CD8-positive, alpha-beta memory T cell (primary cell): ENCODE measurements at regions not wholly inside any gene's neighbourhood (a gene's known extent, or its start where the extent isn't known, plus 50 kb on each side); places are given as distances from the start of the nearest gene placed in this dataset.
"Not testable (repeated sequence)": the region's sequence is repeated elsewhere in the genome, so short reads cannot be mapped to it uniquely, and the experiment has no call there.

Source experiments
- CTCF ChIA-PET: fragments of 350-600 bp; sonication (Branson Sonifier 250); formaldehyde crosslinking; loops from one replicate; lab custom pipeline; 2021; ENCODE audit warnings: antibody characterized with exemption; lab: Charles Lee
- POLR2A ChIA-PET: fragments of 350-600 bp; sonication (Branson Sonifier 250); formaldehyde crosslinking; loops from one replicate; lab custom pipeline; 2021; ENCODE audit warnings: antibody characterized with exemption; lab: Charles Lee
- DNase-seq, 5 donors: peaks; one replicate each; pipeline versions ENCODE4 v3.0.0 to v3.0.0-alpha.2; 2020 to 2022; ENCODE audit warnings: mixed read lengths in 1 of 5
- H3K27ac ChIP-seq: one replicate; pipeline ENCODE4 v1.7.0; 2013; ENCODE audit warnings: low read depth, mild to moderate bottlenecking, low read length, moderate library complexity
- H3K27me3 ChIP-seq: 2 replicates; pipeline ENCODE4 v1.7.0; 2013; ENCODE audit warnings: low read length, mild to moderate bottlenecking; ENCODE audit not compliant: insufficient read depth, poor library complexity, severe bottlenecking
- H3K36me3 ChIP-seq: 2 replicates; pipeline ENCODE4 v1.7.0; 2013; ENCODE audit warnings: mild to moderate bottlenecking, low read length, moderate library complexity; ENCODE audit not compliant: insufficient read depth
- H3K4me1 ChIP-seq: 2 replicates; pipeline ENCODE4 v1.7.0; 2013; ENCODE audit warnings: mild to moderate bottlenecking, low read length, moderate library complexity; ENCODE audit not compliant: insufficient read depth
- H3K4me3 ChIP-seq: 2 replicates; pipeline ENCODE4 v1.7.0; 2013; ENCODE audit warnings: mild to moderate bottlenecking, low read length
- H3K9me3 ChIP-seq: 2 replicates; pipeline ENCODE4 v1.7.0; 2013; ENCODE audit warnings: mild to moderate bottlenecking, low read length
- H3K27ac Mint-ChIP-seq, 8 donors: one replicate each; pipeline ENCODE4 v1.8.0; 2020 to 2021; ENCODE audit warnings: mixed read lengths in 8 of 8, mild to moderate bottlenecking in 6 of 8, inconsistent platforms in 3 of 8, moderate library complexity in 3 of 8
- H3K27me3 Mint-ChIP-seq, 2 donors: one replicate each; pipeline ENCODE4 v1.8.0; 2020 to 2021; ENCODE audit warnings: mixed read lengths in 2 of 2, mild to moderate bottlenecking in 1 of 2, moderate library complexity in 1 of 2
- H3K36me3 Mint-ChIP-seq, 3 donors: one replicate each; pipeline ENCODE4 v1.8.0; 2020 to 2021; ENCODE audit warnings: mixed read lengths in 3 of 3, inconsistent platforms in 1 of 3, mild to moderate bottlenecking in 1 of 3
- H3K4me1 Mint-ChIP-seq, 3 donors: one replicate each; pipeline ENCODE4 v1.8.0; 2020 to 2021; ENCODE audit warnings: mixed read lengths in 3 of 3, inconsistent platforms in 1 of 3, mild to moderate bottlenecking in 1 of 3
- H3K4me3 Mint-ChIP-seq, 7 donors: one replicate each; pipeline ENCODE4 v1.8.0; 2020 to 2021; ENCODE audit warnings: mixed read lengths in 7 of 7, mild to moderate bottlenecking in 6 of 7, moderate library complexity in 4 of 7, inconsistent platforms in 2 of 7
- H3K9me3 Mint-ChIP-seq, 5 donors: one replicate each; pipeline ENCODE4 v1.8.0; 2020 to 2022; ENCODE audit warnings: mixed read lengths in 5 of 5, mild to moderate bottlenecking in 3 of 5, moderate library complexity in 2 of 5, inconsistent platforms in 1 of 5

DNA sequence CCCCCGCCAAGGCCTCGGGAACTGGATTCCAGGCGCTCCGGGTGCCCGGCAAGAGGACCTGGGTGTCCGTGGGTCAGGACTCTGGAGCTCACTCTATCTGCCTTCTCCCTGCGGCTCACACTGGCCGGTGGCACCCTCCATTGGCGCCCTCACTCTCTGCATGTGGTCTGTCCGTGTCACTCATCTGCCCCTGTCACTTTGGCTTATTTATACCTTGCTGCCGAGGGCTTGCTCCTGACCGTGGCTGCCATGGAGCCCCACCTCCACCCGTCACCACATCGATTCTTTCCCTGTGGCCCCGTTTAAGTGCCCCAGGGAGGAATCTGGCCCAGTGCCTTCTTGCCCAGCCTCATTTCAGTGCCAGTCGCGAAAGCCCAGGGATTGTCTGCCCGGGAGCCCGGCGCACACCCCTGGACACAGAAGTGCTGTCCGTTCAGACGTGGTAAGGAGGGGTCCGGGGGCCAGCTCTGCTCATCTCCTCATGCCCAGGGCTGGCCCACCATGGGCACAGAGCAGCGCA is 113.5 kb downstream of the NPIPB11 start:
- H3K4me1 ChIP-seq, DNase-seq, H3K9me3 Mint-ChIP-seq, H3K27me3 Mint-ChIP-seq, H3K36me3 ChIP-seq, H3K36me3 Mint-ChIP-seq, H3K9me3 ChIP-seq, H3K4me1 Mint-ChIP-seq, POLR2A ChIA-PET, H3K27ac ChIP-seq, H3K4me3 ChIP-seq, H3K27me3 ChIP-seq: not testable (repeated sequence)
- H3K4me3 Mint-ChIP-seq, result peak overlapping the region in 1 of 7 donors; percentile 56
- H3K27ac Mint-ChIP-seq, result peak overlapping the region in 1 of 8 donors; percentile 60
- CTCF ChIA-PET, result interaction anchor here (1.1 kb wide), 1 partner anchor 11 kb away, joined by 3 read pairs; no protein-coding TSS in a partner anchor

DNA sequence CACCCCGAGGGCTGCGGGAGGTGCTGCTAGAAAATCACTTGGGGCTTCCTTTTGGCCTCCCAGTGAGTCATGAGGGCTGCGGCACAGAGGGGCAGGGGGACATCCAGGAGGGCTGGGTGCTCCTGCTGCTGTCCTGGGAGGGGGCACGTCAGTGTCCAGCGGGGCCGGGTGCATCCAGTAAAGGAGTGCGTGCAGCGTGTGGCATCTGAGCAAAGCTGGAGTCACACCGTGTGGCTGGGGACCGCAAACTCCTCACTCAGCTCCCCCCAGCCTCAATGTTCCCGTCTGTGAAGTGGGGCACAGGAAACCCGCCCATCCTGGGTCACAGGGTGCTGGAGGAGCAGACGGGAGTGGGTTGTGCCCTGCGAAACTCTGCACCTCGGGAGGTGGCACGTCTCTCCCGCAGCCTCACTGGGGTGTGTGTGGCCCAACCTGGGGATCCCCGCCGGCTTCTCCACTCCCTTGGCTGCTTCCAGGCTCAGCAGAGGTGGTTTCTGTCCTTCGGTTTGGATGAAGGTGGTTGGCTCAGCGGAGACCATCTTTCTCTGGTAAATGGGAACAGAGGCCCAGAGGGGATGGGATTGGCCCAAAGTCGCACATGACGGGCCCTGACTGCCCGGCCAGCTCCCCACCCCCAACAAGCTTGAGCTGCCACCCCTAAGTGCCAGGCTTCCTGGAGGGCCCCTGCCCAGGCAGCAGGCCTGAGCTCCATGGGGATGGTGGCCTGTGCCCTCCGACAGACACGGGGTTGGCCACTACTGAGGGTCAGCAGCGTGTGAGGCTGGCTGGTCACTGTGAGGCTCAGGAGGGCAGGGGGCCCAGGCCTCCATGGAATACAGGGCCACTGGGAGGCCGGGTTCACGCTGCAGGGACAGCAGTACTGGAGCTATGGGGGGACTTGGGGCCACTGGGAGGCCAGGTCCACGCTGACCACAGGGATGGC is 114.9 kb downstream of the NPIPB11 start:
- H3K4me1 Mint-ChIP-seq, H3K9me3 Mint-ChIP-seq, H3K9me3 ChIP-seq, H3K36me3 ChIP-seq, H3K4me1 ChIP-seq, H3K27me3 Mint-ChIP-seq, CTCF ChIA-PET, H3K36me3 Mint-ChIP-seq, POLR2A ChIA-PET, H3K27me3 ChIP-seq, H3K27ac ChIP-seq, H3K4me3 ChIP-seq: not testable (repeated sequence)
- peak in 3 of 5 donors; percentile 30 to 47 (median 35) for DNase-seq
- peak overlapping the region in 3 of 7 donors; percentile 23 to 41 (median 40) for H3K4me3 Mint-ChIP-seq
- H3K27ac Mint-ChIP-seq, result peak overlapping the region in 4 of 8 donors; percentile 29 to 92 (median 56)

DNA sequence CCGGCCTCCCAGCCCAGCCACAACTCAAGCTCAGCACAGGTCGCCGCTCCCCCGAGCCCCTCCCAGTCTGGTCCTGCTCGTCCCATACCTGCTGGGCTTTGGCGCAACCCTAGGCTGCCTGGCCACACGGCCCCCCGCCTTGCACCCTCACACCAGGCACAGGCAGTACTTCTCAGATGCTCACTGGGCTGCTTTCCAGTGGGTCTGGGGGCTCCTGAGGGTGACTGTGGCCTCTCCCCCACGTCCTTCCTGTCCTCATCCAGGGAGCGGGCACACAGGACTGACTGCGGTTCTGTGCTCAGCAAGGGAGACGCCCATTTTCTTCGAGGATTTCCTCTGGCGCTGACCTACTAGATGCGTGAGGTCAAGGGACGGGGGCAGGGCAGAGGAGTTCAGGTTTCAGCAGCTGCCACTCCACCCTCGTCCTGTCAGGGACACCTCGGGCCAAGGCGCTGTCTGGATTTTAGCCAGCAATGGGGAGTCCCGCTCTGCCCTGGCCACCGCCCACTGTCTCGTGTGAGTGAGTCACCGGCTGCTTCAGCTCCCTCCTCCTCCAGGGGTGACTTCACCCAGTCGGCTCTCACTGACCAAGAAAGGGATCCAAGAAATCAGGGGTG is 115.8 kb downstream of the NPIPB11 start:
- H3K9me3 ChIP-seq, result no peaks in the 10 kb centered on the region
- Mint-ChIP-seq H3K9me3 (no peaks in the 10 kb centered on the region), H3K4me3 (peak overlapping the region in 4 of 7 donors; percentile 23 to 78 (median 54)), H3K36me3 (no peaks in the 10 kb centered on the region), H3K4me1 (peaks cover 0 to 8% (median 0%) of the 10 kb centered on the region in 3 donors), H3K27ac (peak overlapping the region in 7 of 8 donors; percentile 24 to 94 (median 45)), H3K27me3 (no peaks in the 10 kb centered on the region)
- peak overlapping the region; percentile 54 for H3K27ac ChIP-seq
- no peaks in the 10 kb centered on the region for H3K36me3 ChIP-seq
- H3K4me1 ChIP-seq, result no peaks in the 10 kb centered on the region
- H3K27me3 ChIP-seq, result no peaks in the 10 kb centered on the region
- no peak overlapping the region for H3K4me3 ChIP-seq
- POLR2A ChIA-PET, result no interaction called here
- peak in 4 of 5 donors; percentile 38 to 73 (median 56) for DNase-seq
- CTCF ChIA-PET, result no interaction called here

DNA sequence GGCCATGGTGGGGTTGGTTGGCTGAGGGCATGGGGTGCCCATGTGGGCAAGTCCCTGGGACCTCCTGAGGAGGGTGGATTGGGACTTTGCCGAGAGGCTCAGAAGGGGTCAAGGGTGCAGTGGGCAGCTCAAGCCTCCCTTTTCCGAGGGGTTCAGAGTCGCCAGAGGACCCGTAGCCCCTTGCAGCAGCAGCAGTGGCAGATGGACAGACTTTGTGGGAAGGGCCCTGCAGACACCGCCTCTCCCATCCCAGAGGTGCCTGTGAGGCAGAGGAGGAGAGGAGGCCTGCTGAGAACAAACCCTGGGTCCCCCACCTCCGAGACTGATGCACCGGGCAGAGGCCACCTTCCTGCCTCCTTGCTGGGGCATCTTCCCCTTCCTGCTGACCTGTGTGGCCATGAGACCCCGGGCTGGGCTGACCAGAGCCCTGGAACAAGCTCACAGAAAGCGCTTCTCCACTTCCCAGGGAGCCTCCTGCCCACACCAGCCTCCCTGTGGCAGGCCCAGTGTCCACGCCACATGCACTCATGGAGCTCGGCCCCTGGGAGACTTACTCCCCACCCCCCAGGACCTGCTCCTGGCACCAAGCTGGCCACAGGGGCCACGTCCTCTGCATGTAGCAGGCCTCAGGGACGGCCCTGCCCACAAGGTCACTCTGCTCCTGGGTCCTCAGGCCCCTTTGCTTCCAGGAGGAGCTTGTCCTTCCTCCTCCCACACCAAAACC is 116.8 kb downstream of the NPIPB11 start:
- H3K9me3 Mint-ChIP-seq, H3K4me3 ChIP-seq, CTCF ChIA-PET, H3K27me3 ChIP-seq, H3K36me3 Mint-ChIP-seq, H3K4me1 ChIP-seq, H3K4me3 Mint-ChIP-seq, DNase-seq, H3K36me3 ChIP-seq, H3K9me3 ChIP-seq, H3K4me1 Mint-ChIP-seq, H3K27ac Mint-ChIP-seq, H3K27me3 Mint-ChIP-seq, POLR2A ChIA-PET, H3K27ac ChIP-seq: not testable (repeated sequence)

DNA sequence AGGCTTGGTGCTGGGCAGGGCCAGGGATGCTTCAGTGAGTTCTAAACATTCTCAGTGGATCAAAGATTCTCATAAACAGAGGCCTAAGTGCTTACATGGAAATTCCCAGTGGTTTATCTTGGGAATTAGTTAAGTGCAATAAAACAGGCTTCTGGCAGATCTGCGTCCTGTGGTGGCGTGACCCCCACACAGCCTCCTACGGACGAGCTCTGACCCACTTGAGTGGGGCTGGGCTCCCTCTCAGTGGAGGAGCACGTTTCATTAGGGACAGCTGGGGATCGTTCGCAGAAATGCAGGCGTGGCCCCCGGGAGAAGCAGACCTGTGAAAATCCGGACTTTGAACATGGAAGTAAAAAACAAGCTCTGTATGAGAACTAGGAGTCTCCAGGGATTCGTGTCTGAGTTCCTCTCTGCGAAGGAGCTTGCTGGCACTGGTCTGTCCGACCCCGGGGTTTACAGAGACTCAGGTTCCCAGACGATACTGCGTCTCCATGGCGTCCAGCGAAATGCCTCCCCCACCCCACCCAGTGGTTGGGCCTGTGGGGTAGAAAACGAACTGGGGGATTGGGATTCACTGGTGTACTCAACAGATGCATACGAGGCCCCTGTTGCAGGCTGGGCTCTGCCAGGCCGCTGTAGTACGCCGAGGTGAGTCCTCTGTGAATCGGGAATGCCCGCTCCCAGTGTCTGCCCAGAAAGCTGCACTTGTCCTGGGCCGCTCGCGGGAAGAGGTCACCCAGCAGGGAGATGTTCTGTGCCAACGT is 117.6 kb downstream of the NPIPB11 start:
- POLR2A ChIA-PET, H3K27me3 Mint-ChIP-seq, H3K36me3 Mint-ChIP-seq, H3K4me3 Mint-ChIP-seq, H3K27ac ChIP-seq, H3K4me1 Mint-ChIP-seq, H3K9me3 Mint-ChIP-seq, DNase-seq, H3K36me3 ChIP-seq, H3K27me3 ChIP-seq, H3K4me1 ChIP-seq, H3K9me3 ChIP-seq, H3K27ac Mint-ChIP-seq, H3K4me3 ChIP-seq, CTCF ChIA-PET: not testable (repeated sequence)

- H3K4me3 Mint-ChIP-seq, DNase-seq, POLR2A ChIA-PET, H3K4me3 ChIP-seq, H3K27ac ChIP-seq, H3K36me3 ChIP-seq, H3K36me3 Mint-ChIP-seq, H3K27ac Mint-ChIP-seq, H3K9me3 Mint-ChIP-seq, H3K9me3 ChIP-seq, H3K4me1 Mint-ChIP-seq, H3K27me3 ChIP-seq, H3K27me3 Mint-ChIP-seq, H3K4me1 ChIP-seq, CTCF ChIA-PET: not testable (repeated sequence)
Measured at GRCh38 chr16:29287871-29288535, 118.5 kb downstream of the NPIPB11 start.

DNA sequence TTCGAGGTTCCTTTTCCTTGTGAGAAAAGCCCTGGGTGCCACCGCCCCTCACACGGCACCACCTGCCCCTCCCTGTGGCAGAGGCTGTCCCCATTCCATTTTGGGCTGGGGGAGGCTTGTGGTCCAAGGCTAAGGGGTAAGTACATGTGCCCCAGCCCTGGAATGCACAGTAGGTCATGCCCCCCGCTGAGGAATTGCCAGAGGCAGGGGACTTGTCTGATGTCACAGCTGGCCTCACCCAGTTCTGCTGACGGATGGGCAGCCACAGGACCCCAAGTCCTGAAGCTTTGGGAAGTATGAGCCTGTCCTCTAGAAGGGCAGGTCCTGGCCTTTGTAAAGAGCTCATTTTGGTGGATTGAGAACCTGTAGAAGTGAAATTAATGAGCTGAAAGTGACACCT is 119.3 kb downstream of the NPIPB11 start:
- H3K4me1 Mint-ChIP-seq, H3K4me3 ChIP-seq, H3K27ac ChIP-seq, H3K4me1 ChIP-seq, CTCF ChIA-PET, H3K27ac Mint-ChIP-seq, POLR2A ChIA-PET, H3K9me3 ChIP-seq, H3K27me3 ChIP-seq, H3K36me3 Mint-ChIP-seq, DNase-seq, H3K9me3 Mint-ChIP-seq, H3K27me3 Mint-ChIP-seq, H3K4me3 Mint-ChIP-seq, H3K36me3 ChIP-seq: not testable (repeated sequence)
